ENCODE measurements at regions not wholly inside any gene's neighbourhood (a gene's known extent, or its start where the extent isn't known, plus 50 kb on each side); places are given as distances from the start of the nearest gene placed in this dataset.

GRCh38 chr12:84436134-84436533, 476.5 kb downstream of the SLC6A15 start:
- no peak for TF ChIP-seq EP300 (IDR thresholded peaks at IDR 0.05)
- TF ChIP-seq, protein P1, sequence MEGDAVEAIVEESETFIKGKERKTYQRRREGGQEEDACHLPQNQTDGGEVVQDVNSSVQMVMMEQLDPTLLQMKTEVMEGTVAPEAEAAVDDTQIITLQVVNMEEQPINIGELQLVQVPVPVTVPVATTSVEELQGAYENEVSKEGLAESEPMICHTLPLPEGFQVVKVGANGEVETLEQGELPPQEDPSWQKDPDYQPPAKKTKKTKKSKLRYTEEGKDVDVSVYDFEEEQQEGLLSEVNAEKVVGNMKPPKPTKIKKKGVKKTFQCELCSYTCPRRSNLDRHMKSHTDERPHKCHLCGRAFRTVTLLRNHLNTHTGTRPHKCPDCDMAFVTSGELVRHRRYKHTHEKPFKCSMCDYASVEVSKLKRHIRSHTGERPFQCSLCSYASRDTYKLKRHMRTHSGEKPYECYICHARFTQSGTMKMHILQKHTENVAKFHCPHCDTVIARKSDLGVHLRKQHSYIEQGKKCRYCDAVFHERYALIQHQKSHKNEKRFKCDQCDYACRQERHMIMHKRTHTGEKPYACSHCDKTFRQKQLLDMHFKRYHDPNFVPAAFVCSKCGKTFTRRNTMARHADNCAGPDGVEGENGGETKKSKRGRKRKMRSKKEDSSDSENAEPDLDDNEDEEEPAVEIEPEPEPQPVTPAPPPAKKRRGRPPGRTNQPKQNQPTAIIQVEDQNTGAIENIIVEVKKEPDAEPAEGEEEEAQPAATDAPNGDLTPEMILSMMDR (IDR thresholded peaks at IDR 0.05) = no peak
- TF ChIP-seq POLR2AphosphoS5 (IDR thresholded peaks at IDR 0.05) = no peak

Data from sigmoid colon (tissue), 4 donors.